Neural crest cell (in vitro differentiated cells): ENCODE measurements at regions not wholly inside any gene's neighbourhood (a gene's known extent, or its start where the extent isn't known, plus 50 kb on each side); places are given as distances from the start of the nearest gene placed in this dataset.

Experiments used
- DNase-seq: peaks from one replicate; pipeline ENCODE4 v3.0.0; 2021; ENCODE audit warnings: low read depth, mixed read lengths, low spot score
- H3K27ac Mint-ChIP-seq: one replicate; pipeline ENCODE4 v1.8.0; 2021; ENCODE audit warnings: mild to moderate bottlenecking, mixed read lengths; ENCODE audit not compliant: unreplicated experiment
- H3K27me3 Mint-ChIP-seq: 2 replicates; pipeline ENCODE4 v1.8.0; 2021; ENCODE audit warnings: low read depth, mild to moderate bottlenecking, mixed read lengths
- H3K36me3 Mint-ChIP-seq: 2 replicates; pipeline ENCODE4 v1.8.0; 2021; ENCODE audit warnings: low read depth, mild to moderate bottlenecking, mixed read lengths
- H3K4me1 Mint-ChIP-seq: 2 replicates; pipeline ENCODE4 v1.8.0; 2021; ENCODE audit warnings: mixed read lengths
- H3K4me3 Mint-ChIP-seq: one replicate; pipeline ENCODE4 v1.8.0; 2021; ENCODE audit warnings: mild to moderate bottlenecking, mixed read lengths
- H3K9me3 Mint-ChIP-seq: 2 replicates; pipeline ENCODE4 v1.8.0; 2021; ENCODE audit warnings: mixed read lengths
- CTCF ChIP-seq: fragments of 200-600 bp; sonication (generic); conservative IDR thresholded peaks from 2 replicates; pipeline ENCODE4 v1.5.0; 2021; ENCODE audit warnings: antibody characterized with exemption, mild to moderate bottlenecking

GRCh38 chr7:25578991-25579777 lies 350.9 kb upstream of the NPVF start:
- H3K9me3 Mint-ChIP-seq = no peaks in the 10 kb centered on the region
- no peak for DNase-seq
- TF ChIP-seq CTCF = no peak
- no peak overlapping the region for H3K4me3 Mint-ChIP-seq
- no peak overlapping the region for H3K27ac Mint-ChIP-seq
- no peaks in the 10 kb centered on the region for H3K36me3 Mint-ChIP-seq
- peaks cover 8% of the 10 kb centered on the region for H3K4me1 Mint-ChIP-seq
- no peaks in the 10 kb centered on the region for H3K27me3 Mint-ChIP-seq

- Mint-ChIP-seq H3K27me3 (no peaks in the 10 kb centered on the region), H3K4me3 (no peak overlapping the region), H3K36me3 (no peaks in the 10 kb centered on the region), H3K9me3 (no peaks in the 10 kb centered on the region), H3K4me1 (peaks cover 5% of the 10 kb centered on the region), H3K27ac (no peak overlapping the region)
- TF ChIP-seq CTCF = no peak
- DNase-seq = no peak
Measured at GRCh38 chr7:25579778-25580075, 351.4 kb upstream of the NPVF start.

GRCh38 chr7:25580141-25580540 lies 351.9 kb upstream of the NPVF start:
- Mint-ChIP-seq H3K9me3 (no peaks in the 10 kb centered on the region), H3K36me3 (no peaks in the 10 kb centered on the region), H3K27ac (no peak overlapping the region), H3K4me1 (peaks cover 5% of the 10 kb centered on the region), H3K4me3 (no peak overlapping the region), H3K27me3 (no peaks in the 10 kb centered on the region)
- no peak for TF ChIP-seq CTCF
- no peak for DNase-seq

- no peak overlapping the region for H3K27ac Mint-ChIP-seq
- no peak overlapping the region for H3K4me3 Mint-ChIP-seq
- no peaks in the 10 kb centered on the region for H3K9me3 Mint-ChIP-seq
- DNase-seq = no peak
- H3K4me1 Mint-ChIP-seq = peaks cover 5% of the 10 kb centered on the region
- no peaks in the 10 kb centered on the region for H3K36me3 Mint-ChIP-seq
- H3K27me3 Mint-ChIP-seq = no peaks in the 10 kb centered on the region
- TF ChIP-seq CTCF = no peak
Measured at GRCh38 chr7:25583621-25584020, 355.3 kb upstream of the NPVF start.

GRCh38 chr7:25584112-25584938 lies 356.0 kb upstream of the NPVF start:
- H3K4me3 Mint-ChIP-seq = no peak overlapping the region
- H3K27me3 Mint-ChIP-seq = no peaks in the 10 kb centered on the region
- H3K36me3 Mint-ChIP-seq = no peaks in the 10 kb centered on the region
- H3K4me1 Mint-ChIP-seq = peaks cover 5% of the 10 kb centered on the region
- no peak for TF ChIP-seq CTCF
- no peaks in the 10 kb centered on the region for H3K9me3 Mint-ChIP-seq
- DNase-seq = no peak
- H3K27ac Mint-ChIP-seq = no peak overlapping the region
